GM19328 (cell line): ENCODE measurements at regions not wholly inside any gene's neighbourhood (a gene's known extent, or its start where the extent isn't known, plus 50 kb on each side); places are given as distances from the start of the nearest gene placed in this dataset.

ENCODE experiments used
- ATAC-seq: cut with Tn5 transposase; IDR thresholded peaks from one replicate; pipeline ENCODE4 v1.9.1; 2021; ENCODE audit warnings: mild to moderate bottlenecking, moderate library complexity; ENCODE audit not compliant: unreplicated experiment

DNA sequence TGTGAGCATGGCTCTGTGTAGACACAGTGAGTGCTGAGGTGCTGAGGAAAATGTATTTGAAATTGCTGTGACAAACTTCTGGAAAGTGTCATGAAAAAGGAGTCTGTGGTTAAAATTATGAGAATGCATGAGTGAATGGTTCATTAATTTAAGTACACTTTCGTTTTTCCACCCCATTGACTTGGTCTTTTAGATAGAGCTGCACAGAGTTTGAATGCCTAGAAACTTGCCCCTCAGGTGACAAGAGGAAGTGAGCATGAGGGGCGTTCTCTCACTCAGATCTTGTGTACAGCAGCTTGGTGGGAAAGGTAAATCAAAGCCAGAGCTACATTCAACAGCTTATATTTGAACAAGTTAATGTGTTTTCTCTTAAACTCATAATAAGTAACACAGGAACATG is 296.8 kb downstream of the WDR72 start:
- no peak for ATAC-seq

DNA sequence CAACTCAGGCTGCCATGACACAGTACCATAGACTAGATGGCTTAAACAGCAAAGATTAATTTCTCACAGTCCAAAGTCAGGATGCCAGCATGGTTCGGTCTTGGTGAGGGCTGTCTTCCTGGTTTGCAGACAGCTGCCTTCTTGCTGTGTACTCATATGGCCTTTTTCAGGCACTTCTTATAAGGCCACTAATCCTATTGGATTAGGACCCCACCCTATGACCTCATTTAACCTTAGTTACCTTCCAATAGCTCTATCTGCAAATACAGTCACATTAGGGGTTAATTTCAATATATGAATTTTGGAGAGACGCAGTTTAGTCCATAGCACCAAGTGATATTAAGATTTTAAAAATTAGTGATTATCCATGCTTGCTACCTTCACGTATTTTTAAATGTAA is 297.8 kb downstream of the WDR72 start:
- no peak for ATAC-seq

DNA sequence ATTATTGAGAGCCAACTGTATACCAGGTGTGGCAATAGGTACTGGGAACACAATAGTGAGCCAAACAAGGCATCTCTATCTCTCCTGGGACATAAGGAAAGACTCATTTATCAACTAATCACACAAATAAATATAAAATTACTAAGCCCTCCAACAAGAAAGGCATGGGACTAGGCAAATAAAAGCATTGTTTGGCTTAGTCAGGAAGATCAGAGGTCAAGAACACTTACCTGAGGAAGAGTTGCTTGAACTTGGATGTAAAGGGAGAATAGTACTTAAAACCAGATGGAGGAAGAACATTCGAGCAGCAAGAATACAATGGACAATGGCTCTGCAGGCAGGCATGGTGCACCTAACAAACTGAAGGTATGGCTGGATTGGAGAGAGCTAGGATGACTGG is 300.7 kb downstream of the WDR72 start:
- ATAC-seq: no peak

DNA sequence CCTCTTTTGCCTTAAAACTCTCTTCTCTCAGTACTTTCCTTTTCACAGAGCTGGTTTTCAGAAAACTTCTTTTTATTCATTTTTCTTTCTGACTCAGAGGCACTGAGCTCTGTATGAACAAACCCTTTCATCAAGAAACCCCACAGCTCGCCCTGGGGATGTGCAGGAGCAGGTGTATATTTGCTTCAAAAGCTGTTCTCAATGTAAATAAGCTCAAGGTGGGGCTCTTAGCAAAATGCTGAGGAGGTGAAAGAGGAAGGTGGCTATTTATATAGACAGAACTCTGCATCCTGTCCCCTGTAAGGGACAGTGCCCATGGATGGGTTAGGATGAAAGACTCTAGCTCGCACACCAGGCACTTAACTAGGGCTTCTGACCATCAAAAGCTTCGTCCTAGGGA is 302.0 kb downstream of the WDR72 start:
- ATAC-seq: no peak

DNA sequence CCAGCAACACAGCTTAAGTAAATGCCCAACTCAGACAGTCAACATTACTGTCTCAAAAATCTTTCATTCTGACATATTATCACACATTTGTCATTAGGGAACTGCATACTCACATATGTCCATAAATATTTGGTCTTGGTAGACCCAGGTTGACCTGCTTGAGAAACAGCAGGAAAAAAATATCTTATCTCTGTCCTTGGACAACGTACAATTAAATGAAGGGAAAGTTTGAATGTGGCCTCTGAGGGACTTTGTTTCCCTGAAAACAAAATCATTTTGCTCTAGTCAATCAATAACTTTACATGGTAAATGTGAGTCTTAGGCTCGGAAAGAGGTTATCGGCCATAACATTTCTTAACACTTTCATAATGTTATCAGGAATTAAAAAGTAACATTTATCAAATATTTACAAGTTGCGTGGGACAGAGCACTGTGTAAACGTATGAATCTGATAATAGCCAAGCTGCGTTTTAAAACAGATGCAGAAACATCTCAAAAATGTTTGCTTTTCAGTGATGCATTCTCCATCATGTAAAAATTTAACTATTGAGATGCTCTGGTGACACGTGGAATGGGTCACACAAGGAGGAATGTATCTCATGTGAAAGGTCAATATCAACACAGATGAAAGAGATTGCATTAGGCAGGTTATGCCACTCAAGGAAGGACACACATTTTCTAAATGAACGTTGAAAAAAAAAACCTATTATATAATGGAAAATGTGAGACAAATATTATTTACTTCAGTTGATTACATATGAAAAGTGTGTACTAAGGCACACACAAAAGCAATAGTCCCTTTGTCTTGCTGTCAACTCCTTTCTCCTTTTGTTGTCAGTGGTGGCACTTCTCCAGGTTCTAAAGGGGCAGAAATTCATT is 304.4 kb downstream of the WDR72 start:
- no peak for ATAC-seq

DNA sequence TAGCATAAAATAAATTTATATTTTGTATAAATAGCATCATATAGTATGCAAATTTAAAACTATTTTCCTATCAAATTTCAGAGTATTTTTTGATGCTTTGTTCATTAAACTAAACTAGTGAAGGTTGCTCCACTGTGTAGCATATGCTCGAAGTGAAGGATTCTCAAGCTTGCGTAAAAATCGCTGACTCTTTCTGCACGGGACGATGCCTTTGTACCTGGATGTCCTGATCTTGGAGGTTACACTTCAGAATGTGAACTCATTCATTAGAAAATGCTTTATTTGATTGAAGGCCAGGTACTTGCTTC is 305.0 kb downstream of the WDR72 start:
- no peak for ATAC-seq

DNA sequence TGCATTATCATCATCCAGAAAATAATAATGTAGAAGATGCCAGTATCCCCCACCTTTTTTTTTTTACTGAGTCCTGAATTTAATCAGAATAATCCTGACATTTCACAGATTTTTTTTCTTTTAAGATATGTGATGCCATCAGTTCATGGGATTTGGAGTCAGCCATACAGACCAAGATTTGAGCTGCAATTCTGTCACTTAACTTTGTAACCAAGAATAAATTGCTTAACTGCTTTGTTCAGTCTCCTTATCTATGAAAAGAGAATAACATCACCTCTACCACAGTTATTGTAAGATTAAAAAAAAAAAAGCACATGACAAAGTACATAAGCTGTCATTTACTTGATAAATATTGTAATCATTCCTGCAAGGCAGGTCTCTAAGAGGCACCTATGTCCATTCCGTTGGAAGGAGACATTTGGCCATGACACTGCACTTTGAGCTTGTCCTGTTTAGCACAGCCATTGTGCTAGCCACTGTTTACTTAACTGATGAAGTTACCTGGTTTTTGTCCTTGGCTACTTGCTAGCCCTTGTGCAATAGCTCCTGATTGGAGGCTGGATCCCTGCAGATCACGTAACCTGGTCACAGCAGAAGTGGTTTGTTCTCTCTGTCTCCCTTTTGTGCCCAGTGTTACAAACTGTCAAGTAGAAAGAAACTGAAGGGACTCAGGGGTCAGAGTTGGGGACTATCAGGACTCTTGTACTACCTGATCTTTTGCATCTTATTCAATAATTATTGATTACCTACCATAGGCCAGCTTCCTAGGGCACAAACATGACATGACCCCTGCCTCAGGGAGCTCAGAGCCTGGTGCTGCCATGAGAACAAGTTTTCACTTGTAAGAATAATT is 306.0 kb downstream of the WDR72 start:
- no peak for ATAC-seq

DNA sequence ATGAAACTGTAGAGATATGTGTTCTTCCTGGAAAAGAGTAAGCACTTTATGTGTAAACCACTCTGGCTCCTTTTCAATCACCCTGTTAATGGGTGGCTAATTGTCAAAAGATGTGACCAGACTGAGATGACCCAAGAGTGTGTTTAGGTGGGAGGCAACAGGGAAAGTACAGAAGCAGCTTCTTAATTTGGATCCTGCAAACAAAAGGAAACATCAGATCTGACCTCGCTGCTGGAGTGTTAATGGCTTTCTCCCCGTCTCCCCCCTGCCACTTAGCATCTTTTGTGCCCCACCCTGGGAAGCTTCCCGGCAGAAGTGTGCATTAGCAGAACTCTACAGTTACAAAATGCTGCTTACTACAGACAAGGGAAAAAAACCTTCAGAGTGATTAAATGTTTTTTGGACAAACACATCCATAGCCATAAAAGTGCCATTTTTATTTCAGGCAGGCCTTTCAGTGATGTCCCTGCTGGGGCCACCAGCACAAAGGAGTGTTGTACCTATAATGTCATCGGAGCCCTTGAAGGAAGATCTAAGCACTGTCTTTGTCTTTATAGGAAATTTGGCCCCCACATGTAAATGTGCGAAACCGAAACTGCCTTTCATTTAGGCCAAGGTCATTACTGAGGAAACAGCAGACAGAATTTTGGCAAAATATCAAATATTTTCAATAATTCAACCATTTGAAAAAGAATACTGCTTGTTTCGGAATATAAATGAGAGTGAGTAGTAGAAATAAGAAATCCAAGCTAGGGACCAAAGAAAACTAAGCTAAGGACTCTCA is 311.0 kb downstream of the WDR72 start:
- ATAC-seq: no peak

DNA sequence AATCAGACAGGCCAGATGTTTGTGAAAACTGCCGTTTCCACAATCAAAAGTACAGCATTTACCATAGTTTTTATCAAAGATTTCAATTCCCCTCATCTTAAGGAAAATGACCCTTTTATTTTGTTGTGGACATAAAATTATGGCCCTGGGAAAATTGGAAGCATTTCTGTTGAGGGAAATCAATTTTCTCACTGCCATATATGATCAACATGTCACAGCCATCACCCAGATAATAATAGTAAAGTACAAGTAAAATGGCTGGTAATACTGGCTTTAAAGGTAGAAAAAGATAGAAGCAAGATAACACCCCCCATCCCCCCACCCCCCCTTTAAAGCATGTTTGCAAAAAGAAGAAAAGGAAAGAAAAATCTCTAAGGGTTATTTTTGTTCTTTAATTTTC is 311.7 kb downstream of the WDR72 start:
- no peak for ATAC-seq

DNA sequence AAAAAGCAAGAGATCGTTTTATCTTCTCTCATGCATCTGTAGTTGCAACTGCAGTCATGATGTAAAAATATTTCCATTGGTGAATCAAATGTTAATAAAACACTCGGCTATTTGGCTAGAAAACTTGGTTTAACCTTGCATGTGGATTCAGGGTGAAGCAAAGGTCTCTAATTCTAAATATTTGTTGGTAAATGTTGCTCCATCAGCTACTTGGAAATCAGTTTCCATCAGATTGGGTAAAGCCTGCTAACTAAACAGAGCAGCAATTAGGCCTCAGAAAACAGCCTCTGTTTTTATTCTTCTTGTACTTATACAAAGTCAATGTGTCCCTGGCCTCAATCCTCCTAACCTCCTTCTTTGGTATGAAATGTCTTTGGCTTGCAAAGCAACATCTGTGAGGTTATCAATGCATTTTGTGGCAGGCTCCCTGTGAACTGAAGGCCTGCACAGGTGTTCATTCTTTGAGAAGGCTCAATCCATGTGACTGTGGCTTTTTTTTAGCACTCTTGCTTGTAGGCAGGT is 312.3 kb downstream of the WDR72 start:
- ATAC-seq: no peak

DNA sequence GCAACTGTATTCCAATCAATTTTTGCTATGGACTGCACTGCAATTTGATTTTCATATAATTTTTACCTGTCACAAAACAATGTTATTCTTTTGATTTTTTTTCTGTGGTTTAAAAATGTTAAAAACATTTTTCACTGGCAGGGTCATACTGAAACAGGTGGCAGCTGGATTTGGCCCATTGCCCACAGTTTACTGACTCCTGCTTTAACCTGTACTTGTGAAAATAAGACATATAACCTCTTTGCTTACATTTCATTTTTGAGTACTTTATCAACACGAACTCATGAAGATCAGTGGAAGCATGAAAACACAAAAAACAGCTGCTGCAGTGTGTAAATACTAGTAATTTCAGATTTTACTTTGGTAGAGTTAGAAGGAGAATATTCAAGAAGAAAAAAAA is 313.1 kb downstream of the WDR72 start:
- ATAC-seq: no peak

DNA sequence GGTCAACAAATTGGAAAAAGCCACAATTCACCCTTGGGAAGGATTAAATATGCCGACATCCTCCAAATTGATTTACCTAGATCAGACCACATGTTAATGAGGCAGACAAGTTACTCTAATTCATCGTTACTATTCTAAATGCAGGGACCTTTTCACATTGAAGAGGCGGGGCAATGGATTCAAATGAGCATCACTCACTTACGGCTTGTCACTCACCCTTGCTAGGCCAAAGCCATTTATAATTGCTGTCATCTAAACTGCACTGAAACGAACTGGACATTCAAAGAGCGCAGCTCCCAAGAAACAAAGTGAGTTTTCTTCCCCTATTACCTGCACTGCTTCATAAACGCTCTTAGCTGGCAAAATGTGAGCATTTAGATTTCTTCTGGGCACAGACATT is 313.9 kb downstream of the WDR72 start:
- no peak for ATAC-seq

DNA sequence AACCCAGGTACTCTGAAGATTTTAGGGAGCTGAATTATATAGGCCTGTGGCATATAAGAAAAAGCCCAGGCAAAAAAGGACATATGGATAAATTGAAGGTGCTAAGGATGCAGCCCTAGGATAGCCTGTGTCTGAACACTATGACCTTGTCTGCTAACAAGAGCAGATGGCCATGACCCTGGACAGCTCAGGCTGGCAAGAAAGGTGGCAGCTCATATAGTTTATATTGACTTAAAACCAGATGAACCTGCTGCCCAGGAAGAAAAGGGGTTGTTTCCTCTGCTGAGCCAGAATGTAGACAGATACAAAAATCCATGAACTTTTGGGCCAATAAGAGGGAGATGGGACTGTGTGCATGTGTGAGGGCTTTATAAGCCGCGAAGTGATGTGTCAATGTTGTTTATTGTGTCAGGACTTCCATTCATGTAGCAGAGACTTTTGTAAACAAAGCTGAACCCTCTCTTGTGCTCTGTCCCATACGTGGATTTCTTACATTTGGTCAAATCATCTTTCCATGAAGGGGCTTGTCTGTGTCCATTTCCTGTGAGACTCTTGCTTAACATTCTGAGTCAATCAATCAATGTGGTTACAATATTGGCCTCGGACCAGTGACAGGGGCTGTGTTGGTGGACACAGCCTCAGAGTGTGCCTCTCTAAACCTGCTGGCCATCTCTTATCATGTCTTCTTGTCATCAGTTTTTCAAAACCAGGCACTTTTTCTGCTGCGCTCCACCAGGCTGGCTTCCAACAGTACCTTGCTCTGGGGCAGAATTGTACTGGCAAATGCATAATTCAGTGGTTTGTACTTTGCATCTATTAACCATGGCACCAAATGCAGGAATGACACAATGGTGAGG is 321.2 kb downstream of the WDR72 start:
- ATAC-seq: no peak

DNA sequence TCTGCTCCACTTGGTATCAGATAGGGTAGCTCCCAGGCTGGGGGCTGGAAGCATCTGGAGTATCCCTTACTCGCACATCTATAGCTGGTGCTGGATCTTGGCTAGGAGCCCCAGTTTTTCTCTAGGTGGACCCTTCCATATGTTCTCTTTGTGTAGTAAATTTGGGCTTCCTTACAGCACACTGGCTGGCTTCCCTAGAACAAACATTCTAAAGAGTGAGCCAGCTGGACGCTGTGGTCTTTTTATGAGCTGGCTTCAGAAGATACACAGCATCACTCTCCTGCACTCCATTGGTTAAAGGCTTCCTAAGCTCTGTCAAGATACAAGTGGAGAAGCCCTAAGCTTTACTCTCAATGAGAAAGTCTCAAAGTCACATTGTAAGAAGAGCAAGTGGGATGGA is 322.1 kb downstream of the WDR72 start:
- no peak for ATAC-seq

DNA sequence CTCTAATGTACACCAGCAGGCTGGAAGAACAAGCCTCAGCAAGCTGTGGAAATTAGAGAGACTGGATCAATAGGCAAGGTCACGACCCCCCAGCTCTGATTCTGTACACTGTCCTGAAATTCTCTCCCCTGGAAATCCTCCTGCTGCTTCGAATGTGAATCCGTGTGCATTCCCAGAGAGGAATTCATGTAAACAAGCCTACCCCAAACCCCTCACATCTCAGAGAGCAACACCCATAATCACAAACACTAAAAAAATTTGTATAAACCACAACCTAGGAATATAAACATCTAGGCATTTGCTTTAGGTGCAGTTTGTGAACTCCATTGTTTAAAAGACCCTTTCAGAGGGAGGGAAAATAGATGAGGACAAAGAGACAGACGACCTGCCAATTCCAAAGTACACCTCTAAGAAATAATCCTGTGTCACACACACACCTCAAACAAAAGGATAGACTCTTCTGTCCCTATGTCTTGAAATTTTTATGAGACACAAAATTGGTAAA is 325.2 kb downstream of the WDR72 start:
- no peak for ATAC-seq

DNA sequence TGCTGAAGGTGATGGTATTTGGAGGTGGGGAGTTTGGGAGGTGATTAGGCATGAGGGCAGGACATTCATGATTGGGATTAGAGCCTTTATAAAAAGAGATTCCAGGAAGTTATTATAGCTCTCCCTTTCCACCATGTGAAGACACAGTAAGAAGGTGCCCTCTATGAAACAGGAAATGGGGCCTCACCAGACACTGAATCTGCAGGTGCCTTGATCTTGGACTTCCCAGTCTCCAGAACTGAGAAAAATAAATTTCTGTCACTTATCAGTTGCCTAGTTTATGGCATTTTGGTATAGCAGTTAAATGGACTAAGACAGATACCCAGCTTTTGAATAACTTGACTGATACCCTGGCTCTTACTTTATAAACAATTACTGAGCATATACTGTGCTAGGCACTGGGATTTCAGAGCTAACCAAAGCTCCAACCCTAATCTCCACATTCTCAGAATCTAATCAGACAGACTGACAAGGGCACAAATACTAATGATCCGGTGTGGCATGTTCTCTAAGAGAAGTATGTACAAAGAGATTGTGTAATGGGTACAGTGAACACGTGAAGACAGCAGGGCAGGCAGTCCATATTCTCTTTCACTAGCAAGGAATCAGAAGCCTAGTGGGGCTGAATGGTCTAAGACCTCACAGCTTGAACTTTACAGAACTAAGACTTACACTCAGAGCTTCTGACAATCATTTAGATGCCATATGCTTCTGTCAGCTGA is 343.1 kb downstream of the WDR72 start:
- ATAC-seq: no peak

DNA sequence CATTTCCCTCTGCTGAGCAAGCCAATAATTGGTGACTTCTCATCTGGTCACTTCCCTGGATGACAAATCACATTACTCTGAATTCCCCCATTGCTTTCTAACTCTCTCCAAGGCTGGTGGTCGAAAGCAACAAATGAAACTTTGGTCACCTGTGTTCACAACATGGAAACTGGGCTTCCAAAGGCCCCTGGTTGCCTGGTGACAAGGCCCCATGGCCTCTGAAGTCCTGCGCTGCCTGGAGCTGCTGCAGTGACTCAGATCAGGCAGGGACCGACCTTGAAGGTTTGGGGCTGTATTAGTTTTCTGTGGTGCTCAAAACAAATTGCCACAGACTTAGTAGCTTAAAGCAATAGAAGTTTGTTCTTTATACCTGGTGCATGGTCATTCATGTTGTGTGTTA is 345.3 kb downstream of the WDR72 start:
- no peak for ATAC-seq

DNA sequence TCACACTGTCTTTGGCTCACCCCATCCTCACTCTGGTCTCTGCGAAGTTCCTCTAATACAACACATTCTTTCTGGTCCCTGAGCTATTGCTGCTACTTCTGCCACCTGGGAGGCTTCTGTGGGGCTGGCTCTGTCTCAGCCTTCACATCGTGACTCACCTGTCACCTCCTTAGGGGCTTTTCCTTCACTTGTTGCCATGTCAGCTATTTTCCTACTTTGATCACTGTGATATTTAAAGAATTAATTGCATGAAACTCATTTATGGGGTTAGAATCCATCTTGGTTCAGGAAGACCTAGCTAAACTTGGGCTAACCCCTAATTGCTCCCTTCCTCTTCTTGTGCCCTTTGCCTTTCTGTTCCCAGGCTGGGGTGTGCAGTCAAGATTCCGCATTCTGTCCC is 346.9 kb downstream of the WDR72 start:
- ATAC-seq: no peak

DNA sequence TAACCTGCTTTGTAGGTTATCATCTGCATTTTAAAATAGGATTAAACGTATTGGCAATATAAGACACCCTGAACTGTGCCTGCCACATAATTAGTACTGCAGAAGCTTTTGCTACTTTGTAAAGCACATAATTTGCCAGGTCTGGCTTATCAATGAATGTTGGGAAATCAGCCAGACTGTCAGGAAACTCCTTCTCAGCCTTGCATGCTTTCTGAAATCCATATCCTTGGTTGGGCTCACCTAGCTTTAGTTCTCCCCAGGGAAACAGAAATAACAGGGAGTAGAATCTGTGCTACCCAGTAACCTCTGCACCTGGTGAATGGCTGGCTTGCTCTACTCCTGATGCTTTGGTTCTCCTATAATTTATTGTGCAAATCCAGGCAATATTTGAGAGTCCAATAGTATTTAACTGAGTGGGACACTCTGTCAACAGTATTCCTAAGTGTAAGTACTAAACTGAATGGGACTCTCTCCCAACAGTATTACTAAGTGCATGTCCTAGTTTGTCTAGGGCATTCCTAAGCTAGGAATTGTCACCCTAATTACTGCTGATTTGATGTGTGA is 354.5 kb downstream of the WDR72 start:
- ATAC-seq: no peak
